Stimulated activated naive CD8-positive, alpha-beta T cell treated with anti-CD3 and anti-CD28 coated beads, Interleukin-15, amount 100 ng/mL, for 72 hours (primary cell): ENCODE measurements at regions not wholly inside any gene's neighbourhood (a gene's known extent, or its start where the extent isn't known, plus 50 kb on each side); places are given as distances from the start of the nearest gene placed in this dataset.
"Not testable (repeated sequence)": the region's sequence is repeated elsewhere in the genome, so short reads cannot be mapped to it uniquely, and the experiment has no call there.

ENCODE experiments used
- ATAC-seq: fragments of 150-1000 bp; cut with Tn5 transposase; 2 replicates; pipeline ENCODE4 v1.10.0; 2021; ENCODE audit warnings: mild to moderate bottlenecking, moderate library complexity
- DNase-seq, 2 donors: peaks; one replicate each; pipeline ENCODE4 v3.0.0; 2021 to 2022
- H3K27ac Mint-ChIP-seq, 2 donors: one replicate each; pipeline ENCODE4 v1.8.0; 2022; ENCODE audit warnings: mild to moderate bottlenecking in 2 of 2, mixed read lengths in 2 of 2, moderate library complexity in 2 of 2
- H3K27me3 Mint-ChIP-seq: one replicate; pipeline ENCODE4 v1.8.0; 2022; ENCODE audit warnings: mixed read lengths
- H3K4me1 Mint-ChIP-seq: one replicate; pipeline ENCODE4 v1.8.0; 2022; ENCODE audit warnings: mild to moderate bottlenecking, mixed read lengths
- H3K4me3 Mint-ChIP-seq, 2 donors: one replicate each; pipeline ENCODE4 v1.8.0; 2022; ENCODE audit warnings: mild to moderate bottlenecking in 2 of 2, mixed read lengths in 2 of 2, moderate library complexity in 1 of 2
- H3K9me3 Mint-ChIP-seq, 2 donors: one replicate each; pipeline ENCODE4 v1.8.0; 2022; ENCODE audit warnings: mixed read lengths in 2 of 2

- peaks cover 26% of the 10 kb centered on the region for H3K27me3 Mint-ChIP-seq
- no peak for ATAC-seq
- no peak overlapping the region for H3K4me3 Mint-ChIP-seq
- no peak for DNase-seq
- H3K9me3 Mint-ChIP-seq, result no peaks in the 10 kb centered on the region
- no peak overlapping the region for H3K27ac Mint-ChIP-seq
- no peaks in the 10 kb centered on the region for H3K4me1 Mint-ChIP-seq
These were observed 120.1 kb downstream of the ABHD5 start for GRCh38 chr3:43810797-43811196.

DNA sequence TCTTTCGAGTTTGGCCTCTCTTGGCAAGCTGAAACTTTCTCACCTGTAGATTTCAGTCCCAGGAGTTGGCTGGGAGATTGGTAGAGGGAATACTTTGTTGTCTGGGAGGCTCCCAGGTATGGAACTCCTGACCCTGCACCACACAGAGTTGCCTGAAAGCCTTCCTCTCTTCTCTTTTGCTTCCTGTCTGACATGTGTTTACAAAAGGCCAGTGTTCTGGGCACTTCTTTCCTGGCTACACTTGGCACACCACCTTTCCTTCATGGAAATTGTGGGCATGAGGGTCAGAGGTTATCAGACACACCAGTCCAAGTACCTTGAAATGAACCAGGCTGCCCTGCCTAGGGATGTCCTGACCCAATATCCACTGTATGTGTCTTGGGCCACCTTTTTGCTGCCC is 123.7 kb downstream of the ABHD5 start:
- no peaks in the 10 kb centered on the region for H3K4me1 Mint-ChIP-seq

DNA sequence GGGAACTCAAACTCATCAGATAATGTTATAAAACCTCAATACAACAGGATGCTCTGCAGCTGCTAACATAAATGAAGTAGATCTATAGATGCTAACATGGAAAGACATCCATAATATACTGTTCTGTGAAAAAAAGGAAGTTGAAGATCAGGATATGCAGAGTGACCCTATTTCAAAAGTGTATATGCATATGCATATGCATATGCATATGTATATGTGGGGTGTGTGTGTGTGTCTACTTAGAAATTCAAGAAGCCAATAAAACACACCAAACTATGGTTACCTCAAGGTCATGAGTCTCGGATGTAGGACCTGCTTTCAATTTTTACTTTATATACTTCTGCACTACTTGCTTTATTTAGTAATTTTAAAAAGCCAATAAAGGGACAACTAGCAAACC is 125.6 kb downstream of the ABHD5 start:
- Mint-ChIP-seq H3K4me3 (no peak overlapping the region), H3K27ac (no peak overlapping the region), H3K4me1 (no peaks in the 10 kb centered on the region), H3K9me3 (no peaks in the 10 kb centered on the region), H3K27me3 (peaks cover 8% of the 10 kb centered on the region)
- ATAC-seq, result no peak
- no peak for DNase-seq

More for the DNA sequence above, 123.7 kb downstream of the ABHD5 start:
- Mint-ChIP-seq H3K27ac (no peak overlapping the region), H3K27me3 (no peaks in the 10 kb centered on the region), H3K9me3 (no peaks in the 10 kb centered on the region), H3K4me3 (no peak overlapping the region)
- ATAC-seq (no peak), DNase-seq (no peak)

- H3K4me3 Mint-ChIP-seq, result no peak overlapping the region
- no peaks in the 10 kb centered on the region for H3K9me3 Mint-ChIP-seq
- H3K4me1 Mint-ChIP-seq, result no peaks in the 10 kb centered on the region
- DNase-seq (no peak), ATAC-seq (no peak)
- peaks cover 8% of the 10 kb centered on the region for H3K27me3 Mint-ChIP-seq
- no peak overlapping the region for H3K27ac Mint-ChIP-seq
These were observed 126.3 kb downstream of the ABHD5 start for GRCh38 chr3:43817064-43817463.

GRCh38 chr3:43817825-43818224 is 127.1 kb downstream of the ABHD5 start:
- Mint-ChIP-seq H3K4me3 (no peak overlapping the region), H3K27me3 (peaks cover 8% of the 10 kb centered on the region), H3K9me3 (no peaks in the 10 kb centered on the region), H3K27ac (no peak overlapping the region), H3K4me1 (no peaks in the 10 kb centered on the region)
- DNase-seq (no peak), ATAC-seq (peak; percentile 66)

- Mint-ChIP-seq H3K27ac (no peak overlapping the region), H3K4me3 (no peak overlapping the region), H3K4me1 (no peaks in the 10 kb centered on the region), H3K27me3 (peaks cover 8% of the 10 kb centered on the region), H3K9me3 (no peaks in the 10 kb centered on the region)
- ATAC-seq (no peak), DNase-seq (no peak)
These were observed 127.5 kb downstream of the ABHD5 start for GRCh38 chr3:43818229-43818628.

DNA sequence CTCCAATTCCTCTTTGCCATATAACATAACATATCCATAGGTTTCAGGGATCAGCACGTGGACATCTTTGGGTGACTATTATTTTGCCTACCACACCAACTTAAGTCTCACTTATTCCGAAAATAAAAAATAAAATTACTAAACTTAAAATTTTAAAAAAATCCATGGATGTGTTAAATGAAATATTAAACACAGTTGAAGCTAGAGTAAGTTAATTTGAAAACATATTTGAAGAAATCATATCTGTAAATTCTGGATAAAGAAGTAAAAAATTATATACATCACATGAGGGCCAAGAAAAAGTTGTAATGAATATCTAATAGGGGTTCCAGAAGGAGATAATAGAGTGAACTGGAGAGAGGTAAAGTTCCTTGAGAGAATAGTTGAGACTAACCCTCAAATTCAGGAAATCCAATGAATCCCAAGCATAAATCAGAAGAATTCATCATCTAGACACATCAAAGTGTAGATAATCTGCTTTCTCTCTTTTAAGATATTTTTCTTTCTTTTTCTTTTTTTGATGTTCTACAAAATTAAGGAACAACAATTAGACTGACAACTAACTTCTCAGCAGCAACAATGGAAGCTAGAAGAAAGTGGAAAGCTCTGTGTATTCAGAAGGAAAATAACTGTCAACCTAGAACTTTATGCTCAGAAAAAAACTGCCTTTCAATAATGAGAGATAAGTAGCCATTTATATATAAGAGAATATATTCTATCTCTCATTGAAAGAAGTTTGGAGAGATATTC is 147.4 kb downstream of the ABHD5 start:
- no peak for DNase-seq
- Mint-ChIP-seq H3K9me3 (peaks cover 22 to 31% of the 10 kb centered on the region in 2 donors), H3K27me3 (peaks cover 23% of the 10 kb centered on the region), H3K27ac (peak overlapping the region in 1 of 2 donors; percentile 37), H3K4me3 (no peak overlapping the region), H3K4me1 (no peaks in the 10 kb centered on the region)
- no peak for ATAC-seq

DNA sequence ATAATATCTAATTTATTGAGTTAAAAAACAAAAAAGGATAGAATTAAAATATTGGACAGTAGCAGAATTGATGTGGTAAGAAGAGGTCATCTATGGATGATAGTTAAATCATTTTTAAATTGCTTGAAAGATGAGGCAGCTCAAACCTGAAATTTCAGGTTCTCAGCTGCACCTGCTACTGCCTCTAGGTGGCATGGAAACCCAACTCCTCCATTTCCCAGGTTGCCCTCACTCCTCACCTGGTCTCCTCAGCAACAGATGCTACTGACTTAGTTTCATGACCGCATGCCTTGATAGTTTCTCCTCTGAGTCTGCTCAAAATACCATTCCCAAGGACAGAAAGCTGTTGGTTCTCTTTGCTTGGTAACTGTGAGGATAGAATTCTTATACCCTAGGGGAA is 148.1 kb downstream of the ABHD5 start:
- ATAC-seq (no peak), DNase-seq (no peak)
- Mint-ChIP-seq H3K27me3 (peaks cover 28% of the 10 kb centered on the region), H3K9me3 (peaks cover 25 to 35% of the 10 kb centered on the region in 2 donors), H3K4me1 (no peaks in the 10 kb centered on the region), H3K4me3 (no peak overlapping the region), H3K27ac (no peak overlapping the region)

- no peak overlapping the region for H3K27ac Mint-ChIP-seq
- peaks cover 41% of the 10 kb centered on the region for H3K27me3 Mint-ChIP-seq
These were observed 152.6 kb downstream of the ABHD5 start for GRCh38 chr3:43843386-43843785.

GRCh38 chr3:43844757-43845156 is 154.0 kb downstream of the ABHD5 start:
- ATAC-seq, result no peak
- Mint-ChIP-seq H3K27ac (no peak overlapping the region), H3K4me3 (no peak overlapping the region), H3K9me3 (peaks cover 40 to 54% of the 10 kb centered on the region in 2 donors), H3K27me3 (peaks cover 41% of the 10 kb centered on the region), H3K4me1 (no peaks in the 10 kb centered on the region)
- DNase-seq, result no peak

More at GRCh38 chr3:43843386-43843785, 152.6 kb downstream of the ABHD5 start:
- peaks cover 39 to 51% of the 10 kb centered on the region in 2 donors for H3K9me3 Mint-ChIP-seq
- H3K4me3 Mint-ChIP-seq, result no peak overlapping the region
- no peaks in the 10 kb centered on the region for H3K4me1 Mint-ChIP-seq
- DNase-seq, result no peak
- ATAC-seq, result no peak

GRCh38 chr3:43845553-43845952 is 154.8 kb downstream of the ABHD5 start:
- not testable (repeated sequence) for ATAC-seq, H3K4me1 Mint-ChIP-seq, H3K27ac Mint-ChIP-seq, DNase-seq, H3K4me3 Mint-ChIP-seq
- peaks cover 40 to 56% of the 10 kb centered on the region in 2 donors for H3K9me3 Mint-ChIP-seq
- H3K27me3 Mint-ChIP-seq, result peaks cover 41% of the 10 kb centered on the region

GRCh38 chr3:43852066-43852465 is 161.3 kb downstream of the ABHD5 start:
- ATAC-seq (no peak), DNase-seq (no peak)
- Mint-ChIP-seq H3K9me3 (peaks cover 17 to 34% of the 10 kb centered on the region in 2 donors), H3K27me3 (peaks cover 67% of the 10 kb centered on the region), H3K4me3 (no peak overlapping the region), H3K4me1 (no peaks in the 10 kb centered on the region), H3K27ac (no peak overlapping the region)

DNA sequence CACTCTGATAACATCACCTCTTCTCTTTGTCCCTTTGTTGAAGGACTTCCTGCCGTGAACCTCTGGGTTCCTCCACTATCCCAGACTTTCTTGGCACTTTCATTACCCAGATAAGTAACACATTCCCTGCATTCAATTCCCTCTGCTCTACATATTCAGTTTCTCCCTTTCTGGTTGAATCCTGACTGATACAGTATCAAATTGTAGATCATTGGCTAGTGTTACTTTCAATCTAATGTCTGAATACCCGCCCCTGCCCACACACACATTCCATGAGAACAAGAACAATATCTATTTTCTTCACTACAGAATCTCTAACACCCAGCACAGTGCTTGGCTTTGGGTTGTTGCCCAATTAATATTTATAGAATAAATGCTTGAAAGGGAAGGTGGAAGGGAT is 163.5 kb downstream of the ABHD5 start:
- no peak overlapping the region for H3K4me3 Mint-ChIP-seq
- no peak for DNase-seq
- peaks cover 1 to 14% of the 10 kb centered on the region in 2 donors for H3K9me3 Mint-ChIP-seq
- no peak overlapping the region for H3K27ac Mint-ChIP-seq
- H3K27me3 Mint-ChIP-seq, result peaks cover 75% of the 10 kb centered on the region
- ATAC-seq, result no peak
- H3K4me1 Mint-ChIP-seq, result no peaks in the 10 kb centered on the region

DNA sequence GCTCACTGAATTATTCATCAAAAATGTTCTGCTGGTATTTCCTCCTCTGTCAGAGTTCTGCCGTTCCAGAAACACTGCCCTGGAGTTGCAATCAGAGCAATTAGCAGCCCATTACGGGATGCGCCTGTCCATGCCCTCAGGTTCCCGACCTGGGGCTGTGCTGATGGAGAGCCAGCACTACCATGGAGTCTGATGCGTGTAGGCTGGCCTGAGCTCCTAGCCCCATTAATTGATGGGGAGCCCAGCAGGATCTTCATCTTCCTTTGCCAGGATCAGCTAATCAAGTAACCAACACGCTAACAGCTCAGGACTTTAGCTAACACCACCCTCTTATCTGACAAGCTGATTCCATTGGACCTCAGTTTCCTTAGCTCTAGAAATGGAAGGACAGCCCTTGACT is 164.2 kb downstream of the ABHD5 start:
- H3K27me3 Mint-ChIP-seq, result peaks cover 81% of the 10 kb centered on the region

DNA sequence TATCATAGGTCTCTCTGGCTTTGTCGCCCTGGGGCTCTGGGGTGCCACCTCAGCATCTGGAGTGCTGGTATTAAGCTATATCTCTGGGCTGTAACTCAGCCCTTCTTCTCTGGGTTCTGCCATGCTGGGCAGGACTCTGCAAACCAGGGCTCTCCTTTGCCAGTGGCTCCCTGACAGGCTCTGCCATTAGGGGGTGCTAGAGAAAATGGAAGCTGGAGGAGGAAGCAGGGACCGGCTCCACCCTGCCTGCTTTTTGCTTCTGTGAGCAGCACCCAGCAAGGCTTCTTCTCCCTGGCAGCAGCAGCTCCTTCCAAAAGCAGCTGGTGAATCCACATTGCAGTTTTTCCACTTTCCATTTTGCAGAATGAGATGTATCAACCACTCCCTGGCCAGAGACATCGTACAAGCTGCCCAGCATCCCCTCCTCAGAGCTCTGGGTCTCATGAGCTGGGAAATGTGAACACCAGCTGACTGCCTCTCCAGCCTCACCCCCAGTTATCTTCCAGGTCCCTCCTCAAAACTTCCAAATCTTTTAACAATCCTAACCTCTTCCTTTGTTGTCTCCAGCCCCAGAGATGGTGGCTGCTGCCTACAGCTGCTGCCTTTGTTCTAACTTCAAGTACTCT is 165.0 kb downstream of the ABHD5 start:
- Mint-ChIP-seq H3K4me1 (no peaks in the 10 kb centered on the region), H3K27me3 (peaks cover 83% of the 10 kb centered on the region), H3K27ac (peak overlapping the region in 1 of 2 donors; percentile 24), H3K9me3 (peaks cover 0 to 7% of the 10 kb centered on the region in 2 donors), H3K4me3 (no peak overlapping the region)
- ATAC-seq, result peak; percentile 74
- peak; percentile 39 to 45 for DNase-seq

More for the DNA sequence above, 164.2 kb downstream of the ABHD5 start:
- peak overlapping the region in 1 of 2 donors; percentile 73 for H3K27ac Mint-ChIP-seq
- peaks cover 0 to 7% of the 10 kb centered on the region in 2 donors for H3K9me3 Mint-ChIP-seq
- DNase-seq (no peak), ATAC-seq (no peak)
- no peaks in the 10 kb centered on the region for H3K4me1 Mint-ChIP-seq
- H3K4me3 Mint-ChIP-seq, result no peak overlapping the region

DNA sequence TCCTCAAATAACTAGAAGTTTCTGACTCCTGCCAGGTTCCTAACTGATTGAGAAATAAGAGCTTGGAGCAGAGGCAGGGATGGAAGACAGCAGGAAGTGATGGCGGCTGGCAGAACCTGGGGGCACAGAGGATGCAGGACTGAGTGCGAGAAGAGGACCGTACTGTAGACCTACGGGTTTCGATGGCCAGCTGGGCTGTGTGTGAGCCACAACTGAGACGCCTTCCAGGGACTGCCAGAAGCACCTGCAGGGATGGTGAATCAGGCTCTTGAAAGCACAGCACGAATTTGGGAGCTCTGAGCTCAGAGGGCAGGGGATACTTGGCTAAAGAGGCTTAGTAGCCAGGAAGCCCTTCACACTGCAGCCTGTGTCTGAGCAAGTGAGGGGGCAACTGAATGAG is 165.6 kb downstream of the ABHD5 start:
- no peak overlapping the region for H3K27ac Mint-ChIP-seq
- no peaks in the 10 kb centered on the region for H3K4me1 Mint-ChIP-seq
- H3K27me3 Mint-ChIP-seq, result peaks cover 87% of the 10 kb centered on the region
- DNase-seq (no peak), ATAC-seq (no peak)
- peaks cover 0 to 7% of the 10 kb centered on the region in 2 donors for H3K9me3 Mint-ChIP-seq
- no peak overlapping the region for H3K4me3 Mint-ChIP-seq
